ENCODE measurements at regions not wholly inside any gene's neighbourhood (a gene's known extent, or its start where the extent isn't known, plus 50 kb on each side); places are given as distances from the start of the nearest gene placed in this dataset.

DNA sequence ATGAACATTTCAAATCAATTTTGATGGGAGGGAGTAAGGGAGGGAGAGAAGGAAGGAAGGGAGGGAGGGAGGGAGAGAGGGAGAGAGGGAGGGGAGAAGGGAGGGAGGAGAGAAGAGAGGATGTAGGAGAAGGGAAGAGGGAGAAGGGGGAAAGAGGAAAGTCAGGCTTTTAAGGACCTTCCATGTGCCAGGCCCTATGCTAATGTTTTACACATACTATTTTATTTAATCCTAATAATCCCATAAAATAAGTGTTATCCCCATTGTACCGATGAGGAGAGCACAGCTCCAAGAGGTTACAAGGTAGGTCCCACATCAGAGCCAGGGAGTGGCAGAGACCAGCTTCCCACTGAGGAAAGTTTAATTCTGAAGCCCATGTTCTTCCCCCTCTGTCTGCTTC, 341.9 kb downstream of the RAB28 start:
- no peak for DNase-seq (ENCODE audit: extremely low read depth, low read depth)

GRCh38 chr4:13137390-13137789, 346.8 kb downstream of the RAB28 start:
- no peak for DNase-seq (ENCODE audit: extremely low read depth, low read depth)

DNA sequence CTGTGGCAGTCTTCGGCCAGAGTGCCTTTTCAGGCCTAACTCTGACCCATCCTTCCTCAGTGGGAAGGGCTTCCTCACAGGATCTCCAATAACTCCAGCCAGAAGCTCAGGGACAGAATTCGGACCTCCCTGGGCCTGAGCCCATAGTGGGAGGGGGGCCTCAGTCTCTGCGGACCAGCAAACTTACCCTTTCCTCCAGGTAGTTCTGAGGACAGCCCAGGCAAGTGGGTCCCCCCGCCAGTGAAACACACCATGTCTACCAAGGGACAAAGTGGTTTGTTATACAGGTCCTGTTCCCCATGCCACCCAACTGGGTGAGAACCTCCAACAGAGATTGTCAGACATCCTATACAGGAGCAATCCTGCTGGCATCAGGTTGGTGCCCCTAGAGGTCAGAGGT, 350.4 kb downstream of the RAB28 start:
- no peak for DNase-seq (ENCODE audit: extremely low read depth, low read depth)

- no peak for DNase-seq (ENCODE audit: extremely low read depth, low read depth)
Observed at GRCh38 chr4:13130848-13131247, 353.3 kb downstream of the RAB28 start.

- no peak for DNase-seq (ENCODE audit: extremely low read depth, low read depth)
Observed at GRCh38 chr4:13129095-13129494, 355.0 kb downstream of the RAB28 start.

GRCh38 chr4:13126976-13127910, 356.9 kb downstream of the RAB28 start:
- DNase-seq (ENCODE audit: extremely low read depth, low read depth), result no peak

DNA sequence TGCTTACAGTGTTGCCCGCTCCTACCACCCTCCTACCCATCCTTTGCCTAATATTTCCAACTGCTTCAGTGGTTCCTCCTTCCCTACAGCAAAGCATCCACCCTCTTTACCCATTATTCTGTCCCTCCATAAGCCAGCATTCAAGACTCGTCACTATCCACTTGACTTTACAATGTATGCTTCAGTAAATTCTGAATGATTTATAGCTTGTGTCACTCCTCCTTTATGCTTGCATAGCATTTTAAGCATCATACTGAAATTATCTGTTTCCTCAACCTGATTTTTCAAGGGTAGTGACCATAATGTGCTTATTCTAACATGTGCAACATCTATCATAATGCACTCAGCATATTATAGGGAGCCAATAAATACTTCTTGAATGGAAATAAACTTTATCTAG, 365.5 kb downstream of the RAB28 start:
- DNase-seq (ENCODE audit: extremely low read depth, low read depth), result no peak

DNA sequence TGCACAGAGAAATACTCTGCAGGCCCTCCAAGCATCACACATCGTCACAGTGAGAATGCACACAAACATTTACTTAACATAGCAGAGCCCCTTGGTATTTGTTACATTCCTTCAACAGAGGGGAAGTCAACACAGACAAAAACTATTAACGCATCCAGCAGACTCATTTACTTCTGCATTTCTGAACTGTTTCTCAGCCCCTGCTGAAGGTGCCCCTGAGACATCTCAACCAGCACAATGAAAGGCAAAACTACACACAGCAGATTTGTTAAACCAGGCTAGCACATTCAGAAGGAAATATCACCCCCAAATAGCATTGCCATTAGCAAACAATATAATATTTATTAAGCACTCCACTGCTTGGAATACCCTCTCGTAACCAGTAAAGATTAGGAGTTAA, 367.0 kb downstream of the RAB28 start:
- DNase-seq (ENCODE audit: extremely low read depth, low read depth), result no peak

GRCh38 chr4:13112030-13112429, 372.1 kb downstream of the RAB28 start:
- no peak for DNase-seq (ENCODE audit: extremely low read depth, low read depth)

DNA sequence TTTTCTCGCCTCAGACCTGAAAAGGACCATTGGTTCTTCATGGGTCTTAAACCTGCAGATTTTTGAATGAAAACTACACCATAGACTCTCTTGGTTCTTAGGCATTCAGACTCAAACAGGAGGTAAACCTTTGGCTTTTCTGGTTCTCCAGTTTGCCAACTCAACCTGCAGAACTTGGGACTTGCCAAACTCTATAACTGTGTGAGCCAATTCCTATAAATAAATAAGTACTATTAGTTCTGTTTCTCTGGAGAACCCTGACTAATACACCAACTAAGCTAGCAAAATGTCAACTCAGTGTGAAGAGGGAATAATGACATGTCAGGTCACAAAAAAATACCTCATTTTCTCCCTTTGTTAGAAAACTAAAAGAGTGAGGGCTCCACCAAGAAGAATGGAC, 374.6 kb downstream of the RAB28 start:
- DNase-seq (ENCODE audit: extremely low read depth, low read depth), result no peak

DNA sequence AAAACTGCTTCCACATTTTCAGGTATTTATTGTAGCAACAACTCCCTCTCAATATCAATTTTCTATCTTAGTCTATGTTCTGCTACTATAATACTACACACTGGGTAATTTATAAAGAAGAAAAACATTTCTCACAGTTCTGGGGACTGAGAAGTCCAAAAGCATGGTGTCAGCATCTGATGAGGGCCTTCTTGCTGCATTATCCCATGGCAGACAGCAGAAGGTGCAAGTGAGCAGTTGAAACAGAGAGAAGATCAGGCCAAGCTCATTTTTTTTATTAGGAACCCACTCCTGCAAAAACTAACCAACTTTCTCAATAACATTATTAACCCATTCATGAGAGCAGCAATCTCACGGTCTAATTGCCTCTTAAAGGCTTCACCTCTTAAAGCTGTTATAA, 376.0 kb downstream of the RAB28 start:
- DNase-seq (ENCODE audit: extremely low read depth, low read depth), result no peak

GRCh38 chr4:13103382-13104015, 380.6 kb downstream of the RAB28 start:
- DNase-seq (ENCODE audit: extremely low read depth, low read depth), result no peak

DNA sequence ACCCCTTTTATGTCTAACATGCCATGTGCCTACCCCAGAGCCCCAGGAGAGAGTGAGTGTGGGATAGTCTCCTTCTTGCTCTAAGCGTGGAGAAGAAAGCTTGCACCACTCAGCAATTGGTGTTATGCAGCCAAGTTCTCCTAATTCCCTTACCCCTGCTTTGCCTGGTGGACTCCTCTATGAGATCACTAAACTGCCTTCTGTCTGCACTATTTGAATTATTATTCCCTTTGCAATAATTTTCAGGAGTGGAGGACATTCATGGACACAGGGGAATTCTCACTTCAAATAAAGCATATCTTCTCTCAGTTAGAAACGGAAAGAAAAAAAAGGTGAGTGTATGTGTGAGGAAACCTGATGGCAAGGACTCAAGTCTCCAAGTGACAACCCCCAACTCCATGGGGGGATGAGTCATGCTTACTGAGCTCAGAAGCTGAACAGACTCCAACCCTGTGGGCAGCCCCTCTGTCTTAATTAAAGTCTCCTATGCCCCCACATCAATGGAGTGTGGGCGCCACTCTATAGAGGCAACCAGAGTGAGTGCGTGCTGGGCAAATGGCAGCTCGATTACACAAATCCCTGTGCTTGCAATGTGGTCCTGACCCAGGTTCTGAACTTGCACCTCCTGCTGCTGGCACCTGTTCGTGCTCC, 381.9 kb downstream of the RAB28 start:
- no peak for DNase-seq (ENCODE audit: extremely low read depth, low read depth)

- no peak for DNase-seq (ENCODE audit: extremely low read depth, low read depth)
Observed at GRCh38 chr4:13097971-13098370, 386.2 kb downstream of the RAB28 start.

- no peak for DNase-seq (ENCODE audit: extremely low read depth, low read depth)
Observed at GRCh38 chr4:13095722-13096121, 388.4 kb downstream of the RAB28 start.

DNA sequence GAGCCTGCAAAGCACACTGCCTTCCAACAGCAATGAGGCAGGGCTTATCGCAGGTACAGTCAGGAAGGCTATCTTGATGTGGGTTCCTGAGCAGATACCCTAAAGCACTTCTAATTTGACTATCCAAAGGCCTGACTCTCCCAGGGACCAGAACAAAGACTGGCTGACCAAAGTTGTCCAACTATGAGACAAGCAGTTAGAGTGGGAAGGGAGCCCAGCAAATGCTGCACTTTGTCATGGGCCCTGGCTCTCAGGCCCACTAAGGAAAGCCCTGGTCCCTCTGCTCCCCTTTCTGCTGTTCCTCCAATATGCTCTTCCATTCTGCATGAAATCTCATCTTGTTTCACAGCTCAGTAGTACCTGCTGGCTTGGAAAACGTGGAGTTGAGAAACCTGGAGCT, 391.0 kb downstream of the RAB28 start:
- no peak for DNase-seq (ENCODE audit: extremely low read depth, low read depth)

- DNase-seq (ENCODE audit: extremely low read depth, low read depth), result no peak
Observed at GRCh38 chr4:13092702-13093101, 391.4 kb downstream of the RAB28 start.

DNA sequence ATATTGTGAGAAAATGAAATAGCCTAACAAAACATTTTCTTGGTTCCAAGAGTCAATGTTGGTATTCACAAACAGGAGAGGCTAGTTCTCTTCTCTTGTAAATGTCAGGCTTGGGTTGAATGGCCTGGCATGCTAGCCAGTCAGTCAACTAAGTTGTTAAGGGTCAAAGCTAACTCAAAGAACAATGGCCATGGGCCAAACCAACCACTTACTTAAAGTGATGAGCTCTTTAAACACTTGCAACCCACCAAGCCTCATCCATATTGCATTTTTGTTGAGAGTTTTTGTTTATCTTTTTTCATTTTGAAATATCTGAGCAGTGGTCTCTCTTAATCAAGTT, 394.5 kb downstream of the RAB28 start:
- DNase-seq (ENCODE audit: extremely low read depth, low read depth), result no peak

DNA sequence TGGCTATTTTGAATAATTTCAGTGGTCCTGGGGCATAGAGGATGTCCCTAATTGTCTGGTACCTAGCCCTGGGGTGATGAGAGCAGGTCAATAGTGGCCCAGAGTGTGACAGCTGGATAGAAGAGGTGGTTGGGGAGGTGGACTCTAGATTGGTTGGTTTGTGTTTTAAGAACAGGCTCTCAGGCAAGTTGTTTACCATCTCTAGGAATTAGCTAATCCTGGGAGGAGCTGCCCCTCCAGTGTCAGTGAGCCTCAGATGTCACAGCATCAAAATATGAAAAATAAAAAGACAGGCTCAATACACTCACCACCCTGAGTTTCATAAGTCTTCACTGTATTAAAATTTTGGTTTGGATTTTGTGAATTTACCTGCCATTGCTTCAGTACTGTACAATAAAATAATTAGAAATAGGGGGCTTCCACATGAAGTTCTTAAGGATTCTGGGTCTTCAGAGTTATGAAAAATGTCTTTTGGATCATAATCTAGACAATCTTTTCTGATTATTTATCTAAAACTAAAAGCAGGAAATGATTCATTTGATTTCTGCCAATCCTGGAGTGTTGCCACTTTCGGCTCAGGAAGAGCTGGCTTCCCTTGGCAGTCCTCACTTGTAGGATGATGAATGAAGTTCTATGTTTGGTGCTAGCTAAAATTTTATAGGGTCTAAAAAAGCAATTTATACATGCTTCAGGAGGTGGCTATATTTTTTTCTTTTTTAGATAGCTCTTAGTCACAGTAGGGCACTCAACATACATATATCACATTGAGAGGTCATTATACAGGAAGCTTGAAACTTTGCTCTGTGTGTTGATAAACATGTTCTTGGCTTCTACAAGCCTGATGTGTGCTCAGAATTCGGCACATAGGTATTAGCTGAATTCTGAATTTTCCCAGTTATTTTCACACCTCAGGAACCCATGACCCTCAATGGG, 395.1 kb downstream of the RAB28 start:
- DNase-seq (ENCODE audit: extremely low read depth, low read depth), result peak; percentile 8

- DNase-seq (ENCODE audit: extremely low read depth, low read depth), result no peak
Observed at GRCh38 chr4:13087041-13087440, 397.1 kb downstream of the RAB28 start.

DNA sequence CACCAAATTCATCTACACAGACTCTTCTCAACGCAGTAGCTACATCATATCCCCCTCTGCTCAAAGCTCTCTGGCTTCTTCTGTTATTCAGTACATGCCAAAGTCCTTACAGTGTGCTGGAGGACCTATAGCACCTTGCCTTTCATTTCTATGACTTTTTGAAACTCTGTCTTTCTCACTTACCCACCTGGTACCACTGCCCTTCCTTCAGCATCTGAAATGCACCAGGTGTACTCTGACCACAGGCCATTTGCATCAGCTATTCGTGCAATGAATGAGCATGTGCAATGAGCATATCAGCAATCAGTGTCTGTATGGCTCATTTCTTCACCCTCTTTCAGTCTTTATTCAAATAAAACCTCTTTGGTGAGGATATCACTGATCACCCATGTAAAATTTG, 399.9 kb downstream of the RAB28 start:
- no peak for DNase-seq (ENCODE audit: extremely low read depth, low read depth)
